ENCODE measurements at regions not wholly inside any gene's neighbourhood (a gene's known extent, or its start where the extent isn't known, plus 50 kb on each side); places are given as distances from the start of the nearest gene placed in this dataset.

- no peak for TF ChIP-seq OSR1 (CRISPR knock-in tag; IDR thresholded peaks at IDR 0.05)
- TF ChIP-seq PATZ1 (CRISPR knock-in tag; IDR thresholded peaks at IDR 0.05; ENCODE audit: borderline replicate concordance), result no peak
- no peak for TF ChIP-seq ARNTL (CRISPR knock-in tag; IDR thresholded peaks at IDR 0.05; ENCODE audit: borderline replicate concordance, low read depth)
- TF ChIP-seq PPARA (CRISPR knock-in tag; IDR thresholded peaks at IDR 0.05; ENCODE audit: borderline replicate concordance), result no peak
- no peak for TF ChIP-seq POU6F1 (CRISPR knock-in tag; IDR thresholded peaks at IDR 0.05; ENCODE audit: borderline replicate concordance, low read depth)
- no peak for TF ChIP-seq ZNF8 (CRISPR knock-in tag; IDR thresholded peaks at IDR 0.05)
- TF ChIP-seq ZC3H10 (CRISPR knock-in tag; IDR thresholded peaks at IDR 0.05), result no peak
- no peak for TF ChIP-seq TSHZ2 (CRISPR knock-in tag; IDR thresholded peaks at IDR 0.05)
- no peak for TF ChIP-seq TOX (CRISPR knock-in tag; IDR thresholded peaks at IDR 0.05; ENCODE audit: borderline replicate concordance)
- TF ChIP-seq ESRRG (CRISPR knock-in tag; IDR thresholded peaks at IDR 0.05), result no peak
Observed at GRCh38 chr5:128815201-128815600, 150.1 kb upstream of the SLC27A6 start.

Data from SK-N-SH treated with all-trans-retinoic acid at 6 μM for 48 hours (cell line).